Skeletal muscle tissue (tissue), 3 donors: ENCODE measurements at regions not wholly inside any gene's neighbourhood (a gene's known extent, or its start where the extent isn't known, plus 50 kb on each side); places are given as distances from the start of the nearest gene placed in this dataset.
A peak's percentile ranks its signal among the peaks of the same experiment; 100 is the strongest.

ENCODE experiments used
- H3K27ac ChIP-seq: one replicate; pipeline ENCODE4 v1.7.0; 2013; ENCODE audit warnings: mild to moderate bottlenecking, low read depth, low read length, inconsistent platforms
- H3K27me3 ChIP-seq, 3 donors: one replicate each; pipeline ENCODE4 v1.7.0; 2013; ENCODE audit warnings: low read length in 3 of 3; ENCODE audit not compliant: control insufficient read depth in 3 of 3, insufficient read depth in 3 of 3
- H3K36me3 ChIP-seq, 3 donors: one replicate each; pipeline ENCODE4 v1.7.0; 2013; ENCODE audit warnings: low read length in 3 of 3; ENCODE audit not compliant: control insufficient read depth in 3 of 3, insufficient read depth in 3 of 3
- H3K4me1 ChIP-seq, 3 donors: one replicate each; pipeline ENCODE4 v1.7.0; 2013; ENCODE audit warnings: low read length in 3 of 3, mild to moderate bottlenecking in 3 of 3; ENCODE audit not compliant: control insufficient read depth in 3 of 3, insufficient read depth in 3 of 3
- H3K4me3 ChIP-seq, 3 donors: one replicate each; pipeline ENCODE4 v1.7.0; 2013; ENCODE audit warnings: low read length in 3 of 3
- H3K9ac ChIP-seq, 3 donors: one replicate each; pipeline ENCODE4 v1.7.0; 2013; ENCODE audit warnings: low read length in 3 of 3, mild to moderate bottlenecking in 3 of 3, moderate library complexity in 2 of 3, low read depth in 1 of 3
- H3K9me3 ChIP-seq, 3 donors: one replicate each; pipeline ENCODE4 v1.7.0; 2013; ENCODE audit warnings: low read length in 3 of 3; ENCODE audit not compliant: control insufficient read depth in 3 of 3
- donor health status: Osteomylitis.

- H3K9me3 ChIP-seq: no peaks in the 10 kb centered on the region
- H3K4me1 ChIP-seq: no peaks in the 10 kb centered on the region
- no peaks in the 10 kb centered on the region for H3K27me3 ChIP-seq
- no peak overlapping the region for H3K4me3 ChIP-seq
- no peak overlapping the region for H3K27ac ChIP-seq
- H3K36me3 ChIP-seq: no peaks in the 10 kb centered on the region
- H3K9ac ChIP-seq: no peak overlapping the region
These were observed 189.1 kb upstream of the PITRM1 start for GRCh38 chr10:3361640-3362039.

- Histone ChIP-seq H3K27me3 (no peaks in the 10 kb centered on the region), H3K9me3 (no peaks in the 10 kb centered on the region), H3K9ac (no peak overlapping the region), H3K27ac (no peak overlapping the region), H3K36me3 (no peaks in the 10 kb centered on the region), H3K4me1 (peaks cover 4 to 11% (median 7%) of the 10 kb centered on the region in 3 donors), H3K4me3 (no peak overlapping the region)
These were observed 185.2 kb upstream of the PITRM1 start for GRCh38 chr10:3357737-3358136.

GRCh38 chr10:3355536-3355935 is 183.0 kb upstream of the PITRM1 start:
- no peaks in the 10 kb centered on the region for H3K36me3 ChIP-seq
- no peak overlapping the region for H3K9ac ChIP-seq
- H3K4me1 ChIP-seq: peaks cover 4 to 12% (median 7%) of the 10 kb centered on the region in 3 donors
- no peaks in the 10 kb centered on the region for H3K9me3 ChIP-seq
- no peak overlapping the region for H3K4me3 ChIP-seq
- H3K27ac ChIP-seq: no peak overlapping the region
- H3K27me3 ChIP-seq: no peaks in the 10 kb centered on the region

DNA sequence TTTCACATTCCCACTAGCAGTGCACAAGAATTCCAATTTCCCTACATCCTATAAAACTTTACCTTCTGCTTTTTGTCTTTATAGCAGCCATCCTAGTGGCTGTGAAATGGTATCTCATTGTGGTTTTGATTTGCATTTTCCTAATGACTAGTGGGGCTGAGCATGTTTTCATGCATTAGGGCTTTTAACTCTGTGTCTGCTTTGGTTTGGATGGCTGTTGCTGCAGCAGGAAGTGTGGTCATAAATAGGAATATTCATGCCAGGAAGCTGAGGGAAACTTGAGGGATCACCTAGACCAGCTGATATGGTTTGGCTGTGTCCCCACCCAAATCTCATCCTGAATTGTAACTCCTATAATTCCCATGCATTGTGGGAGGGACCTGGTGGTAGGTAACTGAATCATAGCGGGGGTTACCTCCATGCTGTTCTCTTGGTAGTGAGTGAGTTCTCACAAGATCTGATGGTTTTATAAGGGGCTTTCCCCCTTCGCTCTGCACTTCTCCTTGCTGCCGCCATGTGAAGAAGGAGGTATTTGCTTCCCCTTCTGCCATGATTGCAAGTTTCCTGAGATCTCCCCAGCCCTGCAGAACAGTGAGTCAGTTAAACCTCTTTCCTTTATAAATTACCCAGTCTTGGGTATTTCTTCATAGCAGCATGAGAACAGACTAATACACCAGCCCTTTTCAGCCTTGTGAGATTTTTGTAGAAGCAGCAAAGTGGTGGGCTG is 181.8 kb upstream of the PITRM1 start:
- Histone ChIP-seq H3K4me1 (peaks cover 4 to 12% (median 7%) of the 10 kb centered on the region in 3 donors), H3K4me3 (no peak overlapping the region), H3K27ac (no peak overlapping the region), H3K9me3 (no peaks in the 10 kb centered on the region), H3K27me3 (no peaks in the 10 kb centered on the region), H3K9ac (no peak overlapping the region), H3K36me3 (no peaks in the 10 kb centered on the region)

DNA sequence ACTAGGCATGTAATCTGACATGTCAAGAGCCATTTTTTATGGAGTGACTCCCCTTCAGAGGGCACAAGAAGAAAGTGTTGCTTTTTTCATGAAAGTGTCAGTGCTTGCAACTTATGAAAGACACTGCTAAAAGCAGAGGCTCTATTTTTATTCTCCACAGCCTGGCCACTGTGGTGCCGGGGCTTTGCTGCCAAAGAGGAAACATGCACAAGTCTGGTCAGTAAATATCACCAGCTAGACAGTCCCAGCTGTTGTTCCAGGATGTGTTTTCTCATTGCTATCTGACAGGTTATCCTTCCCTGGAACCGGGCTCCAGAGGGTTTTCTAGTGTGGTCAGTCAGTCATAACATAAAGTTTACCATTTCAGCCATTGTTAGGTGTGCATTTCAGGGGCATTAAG is 180.7 kb upstream of the PITRM1 start:
- Histone ChIP-seq H3K4me3 (no peak overlapping the region), H3K27me3 (no peaks in the 10 kb centered on the region), H3K36me3 (no peaks in the 10 kb centered on the region), H3K27ac (no peak overlapping the region), H3K4me1 (peaks cover 4 to 12% (median 7%) of the 10 kb centered on the region in 3 donors), H3K9me3 (no peaks in the 10 kb centered on the region), H3K9ac (peak overlapping the region in 1 of 3 donors; percentile 24)

- Histone ChIP-seq H3K4me3 (no peak overlapping the region), H3K27ac (no peak overlapping the region), H3K36me3 (no peaks in the 10 kb centered on the region), H3K9me3 (no peaks in the 10 kb centered on the region), H3K27me3 (no peaks in the 10 kb centered on the region), H3K4me1 (peaks cover 7 to 12% (median 10%) of the 10 kb centered on the region in 3 donors), H3K9ac (no peak overlapping the region)
These were observed 178.2 kb upstream of the PITRM1 start for GRCh38 chr10:3350617-3351258.

GRCh38 chr10:3350205-3350604 is 177.6 kb upstream of the PITRM1 start:
- Histone ChIP-seq H3K27me3 (no peaks in the 10 kb centered on the region), H3K4me3 (no peak overlapping the region), H3K9me3 (no peaks in the 10 kb centered on the region), H3K9ac (peak overlapping the region in 1 of 3 donors; percentile 3), H3K36me3 (no peaks in the 10 kb centered on the region), H3K4me1 (peaks cover 7 to 12% (median 10%) of the 10 kb centered on the region in 3 donors), H3K27ac (no peak overlapping the region)

DNA sequence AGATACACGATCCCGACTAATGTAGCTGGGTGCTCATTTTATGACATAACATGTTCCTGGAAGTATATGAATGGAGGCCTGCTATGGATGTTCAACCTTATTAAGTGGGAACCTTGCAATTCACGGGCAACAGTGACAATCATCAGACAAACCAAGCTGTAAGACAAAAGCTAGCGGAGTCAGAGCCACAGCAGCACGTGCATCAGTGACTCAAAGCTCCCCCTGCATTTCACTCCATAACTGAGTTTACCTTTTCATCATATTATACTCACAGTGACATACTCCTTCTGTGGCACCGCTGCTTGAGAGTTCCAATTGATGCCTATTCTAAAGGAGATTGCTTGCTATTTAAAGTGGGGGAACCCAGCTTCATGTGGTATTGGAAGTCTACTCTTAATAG is 176.0 kb upstream of the PITRM1 start:
- Histone ChIP-seq H3K27me3 (no peaks in the 10 kb centered on the region), H3K9ac (no peak overlapping the region), H3K4me1 (peaks cover 7 to 10% (median 9%) of the 10 kb centered on the region in 3 donors), H3K9me3 (no peaks in the 10 kb centered on the region), H3K36me3 (no peaks in the 10 kb centered on the region), H3K27ac (no peak overlapping the region), H3K4me3 (no peak overlapping the region)

DNA sequence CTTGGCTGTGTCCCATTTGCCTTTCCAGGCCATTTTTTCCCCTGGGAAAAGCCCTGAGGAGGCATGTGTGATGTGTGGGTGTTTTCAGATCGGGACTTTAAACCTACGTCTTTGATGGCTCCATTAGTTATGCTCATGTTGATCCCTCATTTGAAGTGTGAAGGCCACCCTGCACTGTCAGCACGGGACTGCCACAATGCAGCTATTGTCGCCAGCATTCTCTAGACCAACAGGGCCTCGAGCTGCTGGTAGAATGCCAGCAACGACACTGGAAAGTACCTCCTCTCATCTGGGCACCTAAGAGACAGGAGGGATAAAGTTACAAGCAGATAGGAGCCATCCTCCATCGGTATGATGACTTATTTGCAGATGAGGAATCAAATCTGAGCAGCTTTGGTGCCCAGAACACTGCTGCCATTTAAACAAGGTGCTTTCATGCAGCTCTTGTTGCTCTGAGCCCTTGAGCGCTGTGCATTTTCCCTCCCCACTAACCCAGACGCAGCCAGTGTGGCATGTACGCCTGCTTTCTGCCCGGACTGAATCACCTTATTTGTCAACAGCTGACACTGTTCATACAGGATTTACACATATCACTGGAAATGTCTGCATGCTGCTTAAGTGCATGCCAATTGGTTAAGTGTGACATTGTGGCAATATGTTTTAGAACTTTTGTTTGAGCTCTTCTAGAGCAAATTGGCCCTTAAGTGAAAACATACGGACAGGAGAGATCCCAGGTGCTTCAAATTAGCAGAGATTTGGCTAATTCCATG is 175.0 kb upstream of the PITRM1 start:
- no peaks in the 10 kb centered on the region for H3K27me3 ChIP-seq
- H3K27ac ChIP-seq: no peak overlapping the region
- H3K4me1 ChIP-seq: peaks cover 0 to 6% (median 0%) of the 10 kb centered on the region in 3 donors
- H3K9ac ChIP-seq: no peak overlapping the region
- no peak overlapping the region for H3K4me3 ChIP-seq
- no peaks in the 10 kb centered on the region for H3K36me3 ChIP-seq
- H3K9me3 ChIP-seq: no peaks in the 10 kb centered on the region

DNA sequence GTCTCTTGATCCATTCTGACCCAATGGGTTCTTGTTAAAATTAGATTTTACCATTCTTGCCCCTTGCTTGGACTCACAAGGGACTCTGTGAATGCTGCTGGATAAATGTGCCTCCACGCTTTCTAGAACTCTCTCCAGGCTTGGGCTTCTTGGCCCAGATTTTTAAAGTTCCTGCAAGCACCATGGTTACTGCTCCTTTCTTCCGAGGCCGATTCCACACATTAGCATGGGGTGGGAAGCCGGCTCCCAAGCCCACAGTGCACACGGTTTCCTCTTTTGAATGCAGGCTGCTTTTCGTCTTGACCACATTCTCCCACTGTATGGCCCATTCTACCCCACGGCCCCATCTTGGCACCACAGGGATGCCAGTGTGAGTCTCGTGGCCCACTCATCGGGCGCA is 174.3 kb upstream of the PITRM1 start:
- Histone ChIP-seq H3K36me3 (no peaks in the 10 kb centered on the region), H3K27ac (no peak overlapping the region), H3K9me3 (no peaks in the 10 kb centered on the region), H3K4me1 (peaks cover 0 to 6% (median 0%) of the 10 kb centered on the region in 3 donors), H3K27me3 (no peaks in the 10 kb centered on the region), H3K4me3 (no peak overlapping the region), H3K9ac (no peak overlapping the region)
